ENCODE measurements at regions not wholly inside any gene's neighbourhood (a gene's known extent, or its start where the extent isn't known, plus 50 kb on each side); places are given as distances from the start of the nearest gene placed in this dataset.

GRCh38 chr13:90776051-90776748 lies 571.3 kb upstream of the MIR17HG start:
- no peak for DNase-seq

- no peak for DNase-seq
These were observed 564.2 kb upstream of the MIR17HG start for GRCh38 chr13:90783273-90783672.

- DNase-seq = no peak
These were observed 560.5 kb upstream of the MIR17HG start for GRCh38 chr13:90787007-90787406.

GRCh38 chr13:90792335-90792734 lies 555.2 kb upstream of the MIR17HG start:
- DNase-seq = no peak

- no peak for DNase-seq
These were observed 554.1 kb upstream of the MIR17HG start for GRCh38 chr13:90793261-90793820.

- no peak for DNase-seq
These were observed 551.0 kb upstream of the MIR17HG start for GRCh38 chr13:90796474-90796873.

- no peak for DNase-seq
These were observed 550.2 kb upstream of the MIR17HG start for GRCh38 chr13:90797335-90797734.

GRCh38 chr13:90798381-90798780 lies 549.1 kb upstream of the MIR17HG start:
- no peak for DNase-seq

GRCh38 chr13:90800082-90800746 lies 547.3 kb upstream of the MIR17HG start:
- no peak for DNase-seq

- no peak for DNase-seq
These were observed 545.9 kb upstream of the MIR17HG start for GRCh38 chr13:90801621-90802020.

GRCh38 chr13:90803210-90803609 lies 544.3 kb upstream of the MIR17HG start:
- DNase-seq = no peak

- DNase-seq = no peak
These were observed 541.4 kb upstream of the MIR17HG start for GRCh38 chr13:90806016-90806615.

GRCh38 chr13:90806892-90807291 lies 540.6 kb upstream of the MIR17HG start:
- DNase-seq = no peak

GRCh38 chr13:90808838-90809237 lies 538.6 kb upstream of the MIR17HG start:
- DNase-seq = no peak

GRCh38 chr13:90824032-90824431 lies 523.5 kb upstream of the MIR17HG start:
- no peak for DNase-seq

- DNase-seq = no peak
These were observed 520.8 kb upstream of the MIR17HG start for GRCh38 chr13:90826688-90827087.

- DNase-seq = no peak
These were observed 516.7 kb upstream of the MIR17HG start for GRCh38 chr13:90830782-90831181.

GRCh38 chr13:90833951-90834350 lies 513.5 kb upstream of the MIR17HG start:
- no peak for DNase-seq

GRCh38 chr13:90834700-90835099 lies 512.8 kb upstream of the MIR17HG start:
- DNase-seq = no peak

GRCh38 chr13:90835826-90836225 lies 511.7 kb upstream of the MIR17HG start:
- DNase-seq = no peak

- no peak for DNase-seq
These were observed 509.0 kb upstream of the MIR17HG start for GRCh38 chr13:90838317-90838960.

GRCh38 chr13:90839061-90839460 lies 508.4 kb upstream of the MIR17HG start:
- no peak for DNase-seq

- no peak for DNase-seq
These were observed 500.6 kb upstream of the MIR17HG start for GRCh38 chr13:90846936-90847335.
